OCI-LY3 (cell line): ENCODE measurements at regions not wholly inside any gene's neighbourhood (a gene's known extent, or its start where the extent isn't known, plus 50 kb on each side); places are given as distances from the start of the nearest gene placed in this dataset.
"Not testable (repeated sequence)": the region's sequence is repeated elsewhere in the genome, so short reads cannot be mapped to it uniquely, and the experiment has no call there.

Experiments used
- H2AFZ ChIP-seq: fragments of 200-600, 300-600 bp; shearing (Covaris generic); 2 replicates; pipeline ENCODE4 v1.6.0; 2014; ENCODE audit warnings: antibody characterized with exemption, low read depth, low read length
- H3K27ac ChIP-seq: fragments of 200-600, 300-600 bp; sonication (generic); 2 replicates; pipeline ENCODE4 v1.5.1; 2014; ENCODE audit warnings: mild to moderate bottlenecking, low read length, moderate library complexity, mixed read lengths
- H3K27me3 ChIP-seq: fragments of 200-600, 300-600 bp; sonication (generic); 2 replicates; pipeline ENCODE4 v1.6.1; 2014; ENCODE audit warnings: low read depth, low read length, mixed read lengths
- H3K36me3 ChIP-seq: fragments of 200-600, 300-600 bp; sonication (generic); replicated peaks from 2 replicates; pipeline ENCODE3; 2014; ENCODE audit warnings: low read depth, low read length, mixed read lengths
- H3K4me1 ChIP-seq: fragments of 300-600, 200-600 bp; sonication (generic); 2 replicates; pipeline ENCODE4 v1.6.1; 2014; ENCODE audit warnings: low read length, mixed read lengths
- H3K4me2 ChIP-seq: fragments of 200-600, 300-600 bp; sonication (generic); 2 replicates; pipeline ENCODE4 v1.6.1; 2014; ENCODE audit warnings: low read length, mixed read lengths
- H3K4me3 ChIP-seq: fragments of 300-600, 200-600 bp; sonication (generic); 2 replicates; pipeline ENCODE4 v1.5.1; 2014; ENCODE audit warnings: antibody characterized with exemption, mild to moderate bottlenecking, low read length, moderate library complexity
- H3K79me2 ChIP-seq: fragments of 300-600, 200-600 bp; shearing (Covaris generic); 2 replicates; pipeline ENCODE4 v1.6.1; 2014; ENCODE audit warnings: mild to moderate bottlenecking, low read length, mixed read lengths
- H3K9ac ChIP-seq: fragments of 300-600, 200-600 bp; shearing (Covaris generic); 2 replicates; pipeline ENCODE4 v1.6.0; 2014; ENCODE audit warnings: mild to moderate bottlenecking, low read length, moderate library complexity
- H3K9me3 ChIP-seq: fragments of 200-600, 300-600 bp; shearing (Covaris generic); 2 replicates; pipeline ENCODE4 v1.6.1; 2014; ENCODE audit warnings: low read length, mixed read lengths; ENCODE audit not compliant: insufficient read depth
- H4K20me1 ChIP-seq: fragments of 200-600, 300-600 bp; sonication (generic); 2 replicates; pipeline ENCODE4 v1.6.1; 2016; ENCODE audit warnings: low read length, mixed read lengths; ENCODE audit not compliant: insufficient read depth
- CTCF ChIP-seq: fragments of 200-600, 300-600 bp; sonication (generic); IDR thresholded peaks from 2 replicates; pipeline ENCODE4 v1.5.1; 2014; ENCODE audit warnings: antibody characterized with exemption, low read length, low read depth
- EZH2phosphoT487 ChIP-seq: fragments of 200-600 bp; shearing (Covaris generic); IDR thresholded peaks from 2 replicates; pipeline ENCODE4 v1.6.1; 2018; ENCODE audit warnings: antibody characterized with exemption, mixed run types, low read depth

- Histone ChIP-seq H3K4me3 (no peak overlapping the region), H4K20me1 (no peaks in the 10 kb centered on the region), H3K27me3 (no peaks in the 10 kb centered on the region), H3K27ac (no peak overlapping the region), H3K4me2 (no peak overlapping the region), H2AFZ (no peak overlapping the region; the same call in 1 of the 2 replicates), H3K36me3 (no peaks in the 10 kb centered on the region), H3K9me3 (no peaks in the 10 kb centered on the region), H3K9ac (no peak overlapping the region), H3K79me2 (no peaks in the 10 kb centered on the region), H3K4me1 (no peaks in the 10 kb centered on the region)
- TF ChIP-seq EZH2phosphoT487 (no peak), CTCF (no peak)
These were observed 170.7 kb upstream of the FSIP2 start for GRCh38 chr2:185567940-185568339.

DNA sequence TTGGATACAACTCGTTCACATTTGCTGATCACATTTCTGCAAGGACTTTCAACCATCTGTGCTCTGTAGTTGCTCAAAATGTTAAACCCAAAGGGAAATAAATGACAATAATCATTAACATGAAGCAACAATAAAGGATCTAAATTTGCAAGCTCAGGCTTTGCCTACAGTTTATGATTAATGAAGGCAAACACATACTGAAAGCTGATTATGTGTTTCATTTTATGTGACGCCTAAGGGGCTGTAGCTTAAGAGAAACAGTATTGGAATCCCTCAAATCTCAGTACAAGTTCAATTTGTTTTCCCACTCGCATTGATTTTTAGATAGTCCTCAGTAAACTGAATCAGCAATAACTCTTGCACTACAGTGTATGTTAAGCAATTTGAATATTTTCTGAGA is 160.3 kb upstream of the FSIP2 start:
- TF ChIP-seq EZH2phosphoT487, result no peak
- TF ChIP-seq CTCF, result no peak
- Histone ChIP-seq H3K27me3 (no peaks in the 10 kb centered on the region), H3K9ac (no peak overlapping the region), H3K4me2 (no peak overlapping the region), H3K4me3 (no peak overlapping the region), H3K4me1 (no peaks in the 10 kb centered on the region), H2AFZ (no peak overlapping the region), H3K9me3 (no peaks in the 10 kb centered on the region), H3K79me2 (no peaks in the 10 kb centered on the region), H4K20me1 (no peaks in the 10 kb centered on the region), H3K27ac (no peak overlapping the region), H3K36me3 (no peaks in the 10 kb centered on the region)

GRCh38 chr2:185583058-185583816 is 155.4 kb upstream of the FSIP2 start:
- H3K27me3 ChIP-seq, result no peaks in the 10 kb centered on the region
- H3K27ac ChIP-seq, result no peak overlapping the region
- H3K36me3 ChIP-seq, result no peaks in the 10 kb centered on the region
- no peaks in the 10 kb centered on the region for H3K9me3 ChIP-seq
- no peak overlapping the region for H3K4me2 ChIP-seq
- H3K9ac ChIP-seq, result no peak overlapping the region
- no peaks in the 10 kb centered on the region for H4K20me1 ChIP-seq
- H3K4me3 ChIP-seq, result no peak overlapping the region
- H3K4me1 ChIP-seq, result no peaks in the 10 kb centered on the region
- H2AFZ ChIP-seq, result no peak overlapping the region
- H3K79me2 ChIP-seq, result no peaks in the 10 kb centered on the region
- no peak for TF ChIP-seq EZH2phosphoT487
- TF ChIP-seq CTCF, result no peak

GRCh38 chr2:185585165-185585564 is 153.4 kb upstream of the FSIP2 start:
- not testable (repeated sequence) for H3K4me2 ChIP-seq, H3K27ac ChIP-seq, H3K27me3 ChIP-seq, H3K36me3 ChIP-seq, H3K9me3 ChIP-seq, H3K79me2 ChIP-seq, H3K4me3 ChIP-seq, H4K20me1 ChIP-seq, H3K4me1 ChIP-seq, H3K9ac ChIP-seq, H2AFZ ChIP-seq

DNA sequence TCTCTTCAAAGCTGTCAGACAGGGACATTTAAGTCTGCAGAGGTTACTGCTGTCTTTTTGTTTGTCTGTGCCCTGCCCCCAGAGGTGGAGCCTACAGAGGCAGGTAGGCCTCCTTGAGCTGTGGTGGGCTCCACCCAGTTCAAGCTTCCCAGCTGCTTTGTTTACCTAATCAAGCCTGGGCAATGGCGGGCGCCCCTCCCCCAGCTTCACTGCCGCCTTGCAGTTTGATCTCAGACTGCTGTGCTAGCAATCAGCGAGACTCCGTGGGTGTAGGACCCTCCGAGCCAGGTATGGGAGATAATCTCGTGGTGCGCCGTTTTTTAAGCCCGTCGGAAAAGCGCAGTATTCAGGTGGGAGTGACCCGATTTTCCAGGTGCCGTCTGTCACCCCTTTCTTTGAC is 147.3 kb upstream of the FSIP2 start:
- not testable (repeated sequence) for H4K20me1 ChIP-seq, H3K27me3 ChIP-seq, H3K9me3 ChIP-seq, H3K36me3 ChIP-seq, H3K9ac ChIP-seq, H2AFZ ChIP-seq, H3K4me1 ChIP-seq, H3K4me3 ChIP-seq, H3K4me2 ChIP-seq, H3K27ac ChIP-seq, H3K79me2 ChIP-seq
